GM12875 (cell line): ENCODE measurements at regions not wholly inside any gene's neighbourhood (a gene's known extent, or its start where the extent isn't known, plus 50 kb on each side); places are given as distances from the start of the nearest gene placed in this dataset.
"Not testable (repeated sequence)": the region's sequence is repeated elsewhere in the genome, so short reads cannot be mapped to it uniquely, and the experiment has no call there.

ENCODE experiments used
- H3K4me3 ChIP-seq: one replicate; pipeline ENCODE4 v1.5.1; 2011; ENCODE audit warnings: low read depth, low read length, control low read depth
- TF ChIP-seq, protein P1 (sequence below): IDR thresholded peaks from 2 replicates; pipeline ENCODE4 v1.5.1; 2011; ENCODE audit warnings: low read depth, mild to moderate bottlenecking, control low read depth, inconsistent platforms, low read length, moderate library complexity, borderline replicate concordance; ENCODE audit not compliant: insufficient read depth

DNA sequence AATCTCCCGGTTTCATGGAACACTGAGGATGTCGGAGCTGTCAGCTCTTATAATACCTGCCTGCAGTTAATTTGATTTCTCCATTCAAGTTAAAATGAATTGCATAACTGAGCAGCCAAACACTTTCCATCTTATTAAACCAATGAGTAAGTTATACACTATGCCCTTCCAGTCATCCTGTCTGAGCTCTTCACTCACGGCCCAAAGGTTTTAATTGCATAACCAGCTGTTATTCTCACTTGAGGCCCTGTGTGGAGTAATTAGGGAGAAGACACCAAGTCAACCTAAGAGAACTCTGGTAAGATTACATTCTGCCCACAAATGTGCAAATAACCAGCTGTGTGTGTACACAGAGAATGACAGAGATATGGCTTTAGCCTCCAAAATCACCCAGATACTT lies 303.5 kb downstream of the TBC1D4 start:
- TF ChIP-seq, protein P1, sequence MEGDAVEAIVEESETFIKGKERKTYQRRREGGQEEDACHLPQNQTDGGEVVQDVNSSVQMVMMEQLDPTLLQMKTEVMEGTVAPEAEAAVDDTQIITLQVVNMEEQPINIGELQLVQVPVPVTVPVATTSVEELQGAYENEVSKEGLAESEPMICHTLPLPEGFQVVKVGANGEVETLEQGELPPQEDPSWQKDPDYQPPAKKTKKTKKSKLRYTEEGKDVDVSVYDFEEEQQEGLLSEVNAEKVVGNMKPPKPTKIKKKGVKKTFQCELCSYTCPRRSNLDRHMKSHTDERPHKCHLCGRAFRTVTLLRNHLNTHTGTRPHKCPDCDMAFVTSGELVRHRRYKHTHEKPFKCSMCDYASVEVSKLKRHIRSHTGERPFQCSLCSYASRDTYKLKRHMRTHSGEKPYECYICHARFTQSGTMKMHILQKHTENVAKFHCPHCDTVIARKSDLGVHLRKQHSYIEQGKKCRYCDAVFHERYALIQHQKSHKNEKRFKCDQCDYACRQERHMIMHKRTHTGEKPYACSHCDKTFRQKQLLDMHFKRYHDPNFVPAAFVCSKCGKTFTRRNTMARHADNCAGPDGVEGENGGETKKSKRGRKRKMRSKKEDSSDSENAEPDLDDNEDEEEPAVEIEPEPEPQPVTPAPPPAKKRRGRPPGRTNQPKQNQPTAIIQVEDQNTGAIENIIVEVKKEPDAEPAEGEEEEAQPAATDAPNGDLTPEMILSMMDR = no peak
- no peak overlapping the region for H3K4me3 ChIP-seq

DNA sequence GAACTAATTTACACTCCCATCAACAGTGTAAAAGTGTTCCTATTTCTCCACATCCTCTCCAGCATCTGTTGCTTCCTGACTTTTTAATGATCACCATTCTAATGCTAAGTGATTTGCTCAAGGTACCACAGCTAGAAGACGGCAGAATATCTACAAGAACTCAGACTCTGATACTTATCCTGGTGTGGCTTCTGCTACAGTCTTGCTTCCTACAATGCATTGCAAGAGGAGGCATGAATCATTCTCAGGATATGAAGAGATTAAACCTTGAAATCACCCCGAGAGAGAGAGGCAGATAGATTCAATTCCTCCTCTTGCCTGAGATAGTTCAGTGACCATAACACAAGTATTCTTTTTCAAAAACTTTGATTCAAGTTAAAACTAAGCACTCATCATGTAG lies 306.4 kb downstream of the TBC1D4 start:
- TF ChIP-seq, protein P1 = no peak
- no peak overlapping the region for H3K4me3 ChIP-seq

DNA sequence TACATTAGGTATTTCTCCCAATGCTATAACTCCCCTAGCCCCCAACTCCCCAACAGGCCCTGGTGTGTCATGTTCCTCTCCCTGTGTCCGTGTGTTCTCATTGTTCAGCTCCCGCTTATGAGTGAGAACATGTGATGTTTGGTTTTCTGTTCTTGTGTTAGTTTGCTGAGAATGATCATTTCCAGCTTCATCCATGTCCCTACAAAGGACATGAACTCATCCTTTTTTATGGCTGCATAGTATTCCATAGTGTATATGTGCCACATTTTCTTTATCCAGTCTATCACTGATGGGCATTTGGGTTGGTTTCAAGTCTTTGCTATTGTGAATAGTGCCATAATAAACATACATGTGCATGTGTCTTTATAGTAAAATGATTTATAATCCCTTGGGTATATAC lies 306.9 kb downstream of the TBC1D4 start:
- H3K4me3 ChIP-seq = not testable (repeated sequence)

DNA sequence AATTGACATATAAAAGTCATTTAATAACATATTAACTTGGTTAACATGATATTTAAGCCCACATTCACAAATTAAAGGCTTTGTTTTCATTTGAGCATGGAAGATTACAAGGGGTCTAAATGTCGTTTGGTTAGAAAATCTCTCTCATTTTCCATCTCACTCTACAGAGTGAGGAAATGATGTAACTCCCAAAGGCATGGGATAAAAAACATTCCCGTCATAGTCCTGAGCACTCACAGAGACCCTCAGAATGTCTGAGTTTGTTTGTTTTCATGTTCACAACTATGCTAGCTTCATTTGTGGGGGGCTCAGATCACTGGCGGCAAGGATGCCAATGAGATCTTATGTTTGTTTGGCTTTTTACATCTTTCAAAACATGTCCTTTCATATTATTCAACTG lies 307.5 kb downstream of the TBC1D4 start:
- TF ChIP-seq, protein P1 = no peak
- no peak overlapping the region for H3K4me3 ChIP-seq

DNA sequence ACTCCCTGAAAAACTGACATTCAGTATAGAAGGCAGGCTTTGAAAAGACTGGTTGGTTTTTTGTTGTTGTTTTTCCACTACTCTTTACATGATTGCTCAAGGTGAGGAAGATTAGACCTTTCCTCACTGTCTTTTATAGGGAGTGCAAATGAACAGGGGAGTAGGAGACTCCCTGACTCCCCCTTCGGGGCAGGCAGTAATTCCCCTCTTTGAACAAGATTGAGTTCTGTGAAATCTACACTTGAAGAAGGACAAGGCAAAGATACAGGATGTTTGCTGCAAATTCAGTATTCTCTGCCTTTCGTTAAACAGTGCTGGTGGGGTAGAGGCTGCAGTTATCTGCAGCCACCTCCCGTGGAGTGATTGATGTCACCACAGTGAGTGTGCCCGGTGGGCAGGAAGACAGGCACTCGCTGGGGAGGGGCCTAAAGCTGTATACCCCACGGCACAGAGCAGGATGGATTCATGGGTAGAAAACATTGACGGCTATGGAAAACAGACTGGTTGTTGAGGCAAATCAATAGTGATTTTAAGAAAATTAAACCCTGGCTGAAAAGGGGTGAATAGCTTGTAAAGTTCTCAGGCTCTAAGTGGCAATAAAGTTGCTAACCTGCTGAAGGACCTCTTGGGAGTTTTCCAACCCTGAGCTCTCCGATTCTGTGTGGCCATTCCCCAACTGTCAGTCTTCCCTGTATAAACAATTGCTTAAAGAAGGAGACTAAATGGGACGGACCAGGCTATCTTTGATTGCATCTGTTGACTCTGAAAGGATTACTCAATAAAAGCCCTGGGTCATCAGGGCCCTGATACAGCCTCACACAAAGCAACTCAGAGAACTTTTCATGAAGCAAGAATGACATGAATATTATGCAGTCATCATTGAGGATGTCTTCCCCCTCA lies 308.3 kb downstream of the TBC1D4 start:
- TF ChIP-seq, protein P1 = no peak

DNA sequence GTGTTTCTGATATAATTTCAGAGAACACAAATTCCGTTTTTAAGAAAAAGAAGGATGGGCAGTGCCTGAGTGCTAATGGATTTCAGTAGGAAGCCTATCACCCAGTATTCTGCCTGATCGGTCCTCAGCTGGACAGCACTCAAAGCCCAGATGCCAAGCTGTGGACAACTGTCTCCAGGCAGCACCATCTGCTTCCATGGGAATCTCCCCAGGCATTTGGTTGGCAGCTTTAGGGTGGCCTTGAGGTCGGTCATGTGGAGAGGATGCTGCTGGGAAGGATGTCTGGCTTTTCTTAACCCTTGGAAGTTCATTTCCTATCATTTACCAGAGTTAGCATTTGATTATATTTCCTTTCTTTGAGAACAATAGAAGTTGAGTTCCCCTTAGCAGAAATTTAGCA lies 311.7 kb downstream of the TBC1D4 start:
- H3K4me3 ChIP-seq = no peak overlapping the region
- TF ChIP-seq, protein P1 = no peak

More for the DNA sequence above, 308.3 kb downstream of the TBC1D4 start:
- H3K4me3 ChIP-seq = no peak overlapping the region

DNA sequence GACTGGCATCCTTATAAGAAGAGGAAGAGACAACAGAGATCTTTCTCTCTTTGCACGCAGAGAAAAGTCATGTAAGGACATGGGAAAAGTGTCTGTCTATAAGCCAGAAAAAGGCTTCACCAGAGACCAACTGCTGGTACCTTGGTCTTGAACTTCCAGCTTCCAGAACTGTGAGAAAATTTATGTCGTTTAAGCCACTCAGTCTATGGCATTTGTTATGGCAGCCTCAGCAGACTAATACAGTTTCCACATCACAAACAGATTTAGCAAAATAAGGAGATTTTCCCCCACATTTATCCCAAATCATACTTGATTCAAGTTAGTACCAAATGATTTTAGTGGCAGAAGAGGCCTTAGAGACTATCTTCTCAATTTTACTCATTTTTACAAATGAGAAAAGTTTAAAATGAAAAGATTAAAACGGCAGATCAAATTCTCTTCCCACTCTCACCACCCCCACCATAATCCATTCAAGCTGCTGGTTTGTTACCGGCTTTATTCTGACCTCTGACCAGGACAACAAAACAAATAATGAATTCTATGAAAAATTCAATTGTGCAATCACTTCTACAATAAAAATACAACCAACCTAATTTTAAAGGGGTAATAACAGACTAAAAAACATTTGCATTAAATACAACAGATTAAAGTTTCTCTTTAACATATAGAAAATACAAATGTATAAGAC lies 316.3 kb downstream of the TBC1D4 start:
- H3K4me3 ChIP-seq = no peak overlapping the region
- TF ChIP-seq, protein P1 = no peak
